Breast epithelium (tissue), 3 donors: ENCODE measurements at regions not wholly inside any gene's neighbourhood (a gene's known extent, or its start where the extent isn't known, plus 50 kb on each side); places are given as distances from the start of the nearest gene placed in this dataset.

Experiments
- CTCF ChIP-seq, 3 donors: fragments of 450-650 bp; IDR thresholded peaks; one replicate each; pipeline ENCODE4 v1.5.1; 2016 to 2017; ENCODE audit warnings: antibody characterized with exemption in 3 of 3, mild to moderate bottlenecking in 3 of 3, moderate library complexity in 3 of 3
- POLR2A ChIP-seq: fragments of 450-650 bp; IDR thresholded peaks from one replicate; pipeline ENCODE4 v1.6.1; 2016; ENCODE audit warnings: antibody characterized with exemption, mild to moderate bottlenecking, moderate library complexity

- TF ChIP-seq CTCF (IDR thresholded peaks at IDR 0.05) = no peak
- no peak for TF ChIP-seq POLR2A
These were observed 207.0 kb downstream of the ATP23 start for GRCh38 chr12:58148405-58148804.
